Panc1 (cell line): ENCODE measurements at regions not wholly inside any gene's neighbourhood (a gene's known extent, or its start where the extent isn't known, plus 50 kb on each side); places are given as distances from the start of the nearest gene placed in this dataset.

Experiments used
- ATAC-seq: fragments of 200-7000 bp; cut with Tn5 transposase; 2 replicates; pipeline ENCODE4 v1.9.1; 2020; ENCODE audit warnings: mild to moderate bottlenecking, moderate library complexity
- BruUV-seq: library from RNA; stranded (reverse); fragments of 400-500 nt; replicated peaks from 2 replicates; lab custom pipeline; 2021; lab: Mats Ljungman, UMichigan
- CTCF ChIA-PET: fragments of 300-600 bp; sonication (Branson Sonifier 250); formaldehyde crosslinking; loops from one replicate; lab custom pipeline; 2022; ENCODE audit warnings: antibody characterized with exemption; lab: Charles Lee
- POLR2A ChIA-PET: fragments of 300-600 bp; sonication (Branson Sonifier 250); formaldehyde crosslinking; loops from one replicate; lab custom pipeline; 2022; ENCODE audit warnings: antibody characterized with exemption; lab: Charles Lee
- DNase-seq: peaks from one replicate; pipeline ENCODE4 v3.0.0-alpha.2; 2010; ENCODE audit warnings: low read depth, low spot score
- H3K27ac ChIP-seq: 2 replicates; pipeline ENCODE4 v1.5.1; 2011; ENCODE audit warnings: mild to moderate bottlenecking, low read length, inconsistent platforms
- H3K27me3 ChIP-seq: fragments of 200-500 bp; sonication (Bioruptor generic); 2 replicates; pipeline ENCODE4 v1.6.0; 2014; ENCODE audit warnings: low read length, inconsistent platforms; ENCODE audit not compliant: control insufficient read depth, insufficient read depth
- H3K36me3 ChIP-seq: fragments of 200-500 bp; sonication (Bioruptor generic); 2 replicates; pipeline ENCODE4 v1.5.1; 2014; ENCODE audit warnings: inconsistent platforms, mild to moderate bottlenecking, low read length, moderate library complexity; ENCODE audit not compliant: control insufficient read depth, insufficient read depth
- H3K4me1 ChIP-seq: 2 replicates; pipeline ENCODE4 v1.5.1; 2011; ENCODE audit warnings: inconsistent platforms, mild to moderate bottlenecking, low read length, moderate library complexity; ENCODE audit not compliant: control insufficient read depth, insufficient read depth
- H3K4me3 ChIP-seq, 2 experiments: 2 replicates each; pipeline ENCODE4 v1.5.1; 2011 to 2012; ENCODE audit warnings: low read depth in 2 of 2, low read length in 2 of 2, mild to moderate bottlenecking in 2 of 2, inconsistent platforms in 1 of 2, moderate library complexity in 1 of 2
- H3K9me3 ChIP-seq: fragments of 200-500 bp; sonication (Bioruptor generic); 2 replicates; pipeline ENCODE4 v1.5.1; 2014; ENCODE audit warnings: low read depth, mild to moderate bottlenecking, inconsistent platforms, low read length, moderate library complexity; ENCODE audit not compliant: control insufficient read depth, insufficient read depth
- CTCF ChIP-seq: fragments of 450-650 bp; IDR thresholded peaks from 2 replicates; pipeline ENCODE4 v1.5.1; 2017; ENCODE audit warnings: mild to moderate bottlenecking
- POLR2AphosphoS5 ChIP-seq: IDR thresholded peaks from 2 replicates; pipeline ENCODE4 v1.6.1; 2012; ENCODE audit warnings: mild to moderate bottlenecking, low read depth, low read length, moderate library complexity
- REST ChIP-seq, 2 experiments: IDR thresholded peaks; 2 replicates each; pipeline ENCODE4 v1.6.1; 2011 to 2012; ENCODE audit warnings: low read depth in 2 of 2, control low read depth in 1 of 2, low read length in 1 of 2, mild to moderate bottlenecking in 1 of 2, moderate library complexity in 1 of 2; ENCODE audit not compliant: insufficient read depth in 1 of 2
- SIN3A ChIP-seq: IDR thresholded peaks from 2 replicates; pipeline ENCODE4 v1.6.1; 2012; ENCODE audit warnings: low read depth, mild to moderate bottlenecking, low read length, moderate library complexity, borderline replicate concordance; ENCODE audit not compliant: insufficient read depth
- TCF7L2 ChIP-seq: IDR thresholded peaks from 2 replicates; pipeline ENCODE4 v1.6.1; 2011; ENCODE audit warnings: mild to moderate bottlenecking, low read depth, low read length, inconsistent platforms
- in situ Hi-C: cut with HindIII; loops from 2 replicates; pipeline ENCODE4 v1.10.0; 2016; ENCODE audit warnings: low sequenced_read_pairs, low pct_unique_long_range_greater_than_20kb
- intact Hi-C: fragments of 100-400 bp; cut with micrococcal nuclease; formaldehyde crosslinking; loops from one replicate; pipeline ENCODE4 v1.10.0; 2022; ENCODE audit not compliant: unreplicated experiment

GRCh38 chr2:188023035-188023434, 268.6 kb upstream of the GULP1 start:
- no peaks in the 10 kb centered on the region; the same call in 1 of the 2 replicates for H3K4me1 ChIP-seq
- no TSS peak for BruUV-seq
- H3K27me3 ChIP-seq, result no peaks in the 10 kb centered on the region
- intact Hi-C loops, result no loop called here
- H3K4me3 ChIP-seq, result no peak overlapping the region
- H3K27ac ChIP-seq, result no peak overlapping the region
- ChIA-PET POLR2A (no interaction called here), CTCF (no interaction called here)
- H3K36me3 ChIP-seq, result no peaks in the 10 kb centered on the region
- DNase-seq (no peak), ATAC-seq (no peak)
- H3K9me3 ChIP-seq, result no peaks in the 10 kb centered on the region
- TF ChIP-seq TCF7L2 (no peak), CTCF (no peak), SIN3A (no peak), REST (IDR thresholded peaks at IDR 0.05; ENCODE audit: insufficient read depth in 1 of 2, low read depth in 2 of 2, low read length in 1 of 2) (no peak), POLR2AphosphoS5 (no peak)
- in situ Hi-C loops, result no loop called here

GRCh38 chr2:188024811-188025210, 266.9 kb upstream of the GULP1 start:
- H3K36me3 ChIP-seq, result no peaks in the 10 kb centered on the region
- ChIA-PET CTCF (no interaction called here), POLR2A (no interaction called here)
- H3K27ac ChIP-seq, result no peak overlapping the region
- no peak for TF ChIP-seq REST (IDR thresholded peaks at IDR 0.05; ENCODE audit: insufficient read depth in 1 of 2, low read depth in 2 of 2, low read length in 1 of 2)
- no TSS peak for BruUV-seq
- in situ Hi-C loops (no loop called here), intact Hi-C loops (no loop called here)
- DNase-seq (no peak), ATAC-seq (no peak)
- no peak overlapping the region for H3K4me3 ChIP-seq
- H3K4me1 ChIP-seq, result no peaks in the 10 kb centered on the region; the same call in 1 of the 2 replicates
- no peaks in the 10 kb centered on the region for H3K9me3 ChIP-seq
- H3K27me3 ChIP-seq, result no peaks in the 10 kb centered on the region
